Liver (tissue), 8 donors: ENCODE measurements at regions not wholly inside any gene's neighbourhood (a gene's known extent, or its start where the extent isn't known, plus 50 kb on each side); places are given as distances from the start of the nearest gene placed in this dataset.

Experiments used
- DNase-seq: peaks from one replicate; pipeline ENCODE4 v3.0.0-alpha.2; 2017; ENCODE audit warnings: low spot score
- H3K27ac ChIP-seq, 2 donors: one replicate each; pipeline ENCODE4 v1.7.0; 2013; ENCODE audit warnings: inconsistent platforms in 2 of 2, low read length in 2 of 2, control low read depth in 1 of 2, low read depth in 1 of 2, mild to moderate bottlenecking in 1 of 2
- H3K27me3 ChIP-seq, 4 donors: one replicate each; pipeline versions ENCODE4 v1.6.1 to v1.7.0; 2013; ENCODE audit warnings: low read length in 3 of 4, inconsistent platforms in 1 of 4, mild to moderate bottlenecking in 1 of 4, moderate library complexity in 1 of 4; ENCODE audit not compliant: control insufficient read depth in 4 of 4, insufficient read depth in 4 of 4
- H3K36me3 ChIP-seq, 4 donors: one replicate each; pipeline versions ENCODE4 v1.6.1 to v1.7.0; 2013; ENCODE audit warnings: low read length in 3 of 4, mild to moderate bottlenecking in 3 of 4, low read depth in 1 of 4, moderate library complexity in 1 of 4; ENCODE audit not compliant: control insufficient read depth in 4 of 4, insufficient read depth in 3 of 4
- H3K4me1 ChIP-seq, 4 donors: one replicate each; pipeline versions ENCODE4 v1.6.1 to v1.7.0; 2013; ENCODE audit warnings: low read length in 3 of 4, mild to moderate bottlenecking in 3 of 4, moderate library complexity in 1 of 4; ENCODE audit not compliant: control insufficient read depth in 4 of 4, insufficient read depth in 4 of 4
- H3K4me3 ChIP-seq, 3 donors: one replicate each; pipeline versions ENCODE4 v1.6.1 to v1.7.0; 2013; ENCODE audit warnings: low read length in 3 of 3, control low read depth in 1 of 3, low read depth in 1 of 3, mild to moderate bottlenecking in 1 of 3
- H3K9ac ChIP-seq, 2 donors: one replicate each; pipeline ENCODE4 v1.7.0; 2013; ENCODE audit warnings: low read length in 2 of 2, mild to moderate bottlenecking in 2 of 2, moderate library complexity in 2 of 2, control low read depth in 1 of 2, low read depth in 1 of 2
- H3K9me3 ChIP-seq, 4 donors: one replicate each; pipeline versions ENCODE4 v1.6.1 to v1.7.0; 2013; ENCODE audit warnings: low read length in 3 of 4; ENCODE audit not compliant: control insufficient read depth in 4 of 4
- EGR1 ChIP-seq, 2 donors: IDR thresholded peaks; 2 replicates each; pipeline ENCODE4 v1.6.1; 2016 to 2018; ENCODE audit warnings: antibody characterized with exemption in 2 of 2, low read depth in 2 of 2
- FOXA1 ChIP-seq: IDR thresholded peaks from 2 replicates; pipeline ENCODE4 v1.6.1; 2016; ENCODE audit warnings: antibody characterized with exemption
- FOXA2 ChIP-seq: IDR thresholded peaks from 2 replicates; pipeline ENCODE4 v1.6.1; 2016; ENCODE audit warnings: antibody characterized with exemption
- GABPA ChIP-seq, 2 donors: IDR thresholded peaks in 1 of 2; conservative IDR thresholded peaks in 1 of 2; 2 replicates each; pipeline ENCODE4 v1.6.1; 2016; ENCODE audit warnings: antibody characterized with exemption in 2 of 2, mild to moderate bottlenecking in 1 of 2, moderate library complexity in 1 of 2
- HNF4A ChIP-seq, 2 donors: conservative IDR thresholded peaks; 2 replicates each; pipeline ENCODE4 v1.6.1; 2016; ENCODE audit warnings: antibody characterized with exemption in 2 of 2, mild to moderate bottlenecking in 2 of 2
- HNF4G ChIP-seq: IDR thresholded peaks from 2 replicates; pipeline ENCODE4 v1.6.1; 2016; ENCODE audit warnings: antibody characterized with exemption
- JUND ChIP-seq, 2 donors: IDR thresholded peaks; 2 replicates each; pipeline ENCODE4 v1.6.1; 2016; ENCODE audit warnings: antibody characterized with exemption in 2 of 2
- NR2F2 ChIP-seq: IDR thresholded peaks from 2 replicates; pipeline ENCODE4 v1.6.1; 2016; ENCODE audit warnings: antibody characterized with exemption
- RAD21 ChIP-seq, 2 donors: IDR thresholded peaks; 2 replicates each; pipeline ENCODE4 v1.6.1; 2016; ENCODE audit warnings: antibody characterized with exemption in 2 of 2, mild to moderate bottlenecking in 2 of 2
- RXRA ChIP-seq, 2 donors: IDR thresholded peaks; 2 replicates each; pipeline ENCODE4 v1.6.1; 2017 to 2018; ENCODE audit warnings: antibody characterized with exemption in 2 of 2, mild to moderate bottlenecking in 1 of 2
- SP1 ChIP-seq: IDR thresholded peaks from 2 replicates; pipeline ENCODE4 v1.6.1; 2018; ENCODE audit warnings: antibody characterized with exemption, mild to moderate bottlenecking
- TAF1 ChIP-seq: conservative IDR thresholded peaks from 2 replicates; pipeline ENCODE4 v1.6.1; 2016; ENCODE audit warnings: antibody characterized with exemption, mild to moderate bottlenecking
- YY1 ChIP-seq: IDR thresholded peaks from 2 replicates; pipeline ENCODE4 v1.6.1; 2016; ENCODE audit warnings: antibody characterized with exemption, mild to moderate bottlenecking
- WGBS: extraction: QIAGEN DNeasy Blood & Tissue Kit; methylation state at CpG from one replicate; pipeline ENCODE4 v1.1.7; 2013; 5-methylcytosine and 5-hydroxymethylcytosine counted together
- TF ChIP-seq, protein P1 (sequence below): IDR thresholded peaks from 2 replicates; pipeline ENCODE4 v1.6.1; 2016; ENCODE audit warnings: antibody characterized with exemption, mild to moderate bottlenecking
- TF ChIP-seq, protein P2 (sequence below): IDR thresholded peaks from 2 replicates; pipeline ENCODE4 v1.6.1; 2016; ENCODE audit warnings: antibody characterized with exemption
- TF ChIP-seq, protein P3 (sequence below): IDR thresholded peaks from 2 replicates; pipeline ENCODE4 v1.6.1; 2016; ENCODE audit warnings: antibody characterized with exemption
- TF ChIP-seq, protein P4 (sequence below): IDR thresholded peaks from 2 replicates; pipeline ENCODE4 v1.6.1; 2016; ENCODE audit warnings: antibody characterized with exemption
- TF ChIP-seq, protein P5 (sequence below): fragments of 150-350 bp; IDR thresholded peaks from 2 replicates; pipeline ENCODE4 v1.5.1; 2017; ENCODE audit warnings: improper control_type of control experiment, low read depth, low read length; ENCODE audit not compliant: missing input control
- donor health status: healthy.
- donor health status: healthy.
- donor health status: healthy.
- donor health status: healthy.
- donor health status: healthy.

DNA sequence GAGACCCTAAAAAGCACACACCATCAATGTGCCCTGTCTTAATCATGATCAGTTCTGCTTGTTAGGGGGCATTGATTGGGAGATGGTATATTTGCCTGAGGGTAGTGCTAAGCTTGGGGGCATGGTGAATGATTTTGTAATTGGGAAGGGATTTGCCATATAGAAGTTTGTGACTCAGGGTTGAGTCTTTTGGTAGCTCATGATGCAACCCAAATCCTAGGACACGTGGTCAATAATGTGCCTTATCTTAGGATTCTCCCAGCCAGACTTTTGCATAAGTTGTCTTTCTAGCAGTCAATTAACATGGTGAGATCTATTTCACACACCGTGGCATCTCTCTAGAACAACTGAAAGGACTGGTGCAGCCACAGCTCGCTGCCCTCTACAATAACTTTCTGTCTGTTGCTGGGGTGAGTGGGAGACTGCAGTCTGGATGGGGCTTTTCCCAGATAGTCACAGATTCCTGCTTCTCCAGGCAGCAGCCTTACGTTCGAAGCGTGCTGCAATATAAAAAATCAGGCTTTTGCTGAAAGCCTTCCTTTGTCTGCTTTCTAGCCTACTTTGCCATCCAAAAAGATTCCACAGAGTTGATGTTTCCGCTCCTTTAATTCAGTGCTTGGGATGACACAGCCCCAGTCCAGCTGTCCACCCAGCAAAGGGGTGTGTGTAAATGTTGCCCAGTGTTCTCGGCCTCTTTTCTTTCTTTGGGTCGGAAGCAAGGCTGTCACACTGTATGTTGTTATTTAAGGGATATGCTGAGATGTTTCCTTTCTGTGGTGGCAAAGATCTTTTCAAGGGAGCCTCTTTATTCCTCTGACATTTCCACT lies 58.9 kb downstream of the ID4 start:
- no peaks in the 10 kb centered on the region for H3K4me1 ChIP-seq
- WGBS, result 81% methylated on average over 9 of the region's 9 CpGs
- no peak for DNase-seq
- H3K4me3 ChIP-seq, result no peak overlapping the region
- no peaks in the 10 kb centered on the region for H3K27me3 ChIP-seq
- no peaks in the 10 kb centered on the region for H3K36me3 ChIP-seq
- no peak overlapping the region for H3K9ac ChIP-seq
- no peak overlapping the region for H3K27ac ChIP-seq
- TF ChIP-seq FOXA2 (no peak), HNF4A (conservative IDR thresholded peaks at IDR 0.05) (no peak)
- no peaks in the 10 kb centered on the region for H3K9me3 ChIP-seq

DNA sequence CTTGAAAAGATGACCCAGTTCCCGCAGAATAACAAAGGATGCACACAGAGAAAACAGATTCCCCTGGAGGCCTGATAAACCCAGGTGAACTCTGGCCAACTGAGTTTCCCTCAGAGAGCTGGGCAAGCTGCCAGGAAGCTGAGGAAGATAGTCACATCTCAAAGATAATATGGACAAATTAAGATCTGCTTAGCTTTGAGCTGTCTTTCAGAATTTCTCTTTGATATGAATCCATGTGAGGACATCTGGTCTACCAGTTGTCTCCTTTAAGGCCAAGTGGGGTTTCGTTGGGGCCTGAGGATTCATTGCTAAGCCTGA lies 59.5 kb downstream of the ID4 start:
- Histone ChIP-seq H3K27me3 (no peaks in the 10 kb centered on the region), H3K36me3 (no peaks in the 10 kb centered on the region), H3K9me3 (no peaks in the 10 kb centered on the region), H3K4me3 (no peak overlapping the region), H3K9ac (no peak overlapping the region), H3K4me1 (no peaks in the 10 kb centered on the region), H3K27ac (no peak overlapping the region)
- TF ChIP-seq, protein P1, sequence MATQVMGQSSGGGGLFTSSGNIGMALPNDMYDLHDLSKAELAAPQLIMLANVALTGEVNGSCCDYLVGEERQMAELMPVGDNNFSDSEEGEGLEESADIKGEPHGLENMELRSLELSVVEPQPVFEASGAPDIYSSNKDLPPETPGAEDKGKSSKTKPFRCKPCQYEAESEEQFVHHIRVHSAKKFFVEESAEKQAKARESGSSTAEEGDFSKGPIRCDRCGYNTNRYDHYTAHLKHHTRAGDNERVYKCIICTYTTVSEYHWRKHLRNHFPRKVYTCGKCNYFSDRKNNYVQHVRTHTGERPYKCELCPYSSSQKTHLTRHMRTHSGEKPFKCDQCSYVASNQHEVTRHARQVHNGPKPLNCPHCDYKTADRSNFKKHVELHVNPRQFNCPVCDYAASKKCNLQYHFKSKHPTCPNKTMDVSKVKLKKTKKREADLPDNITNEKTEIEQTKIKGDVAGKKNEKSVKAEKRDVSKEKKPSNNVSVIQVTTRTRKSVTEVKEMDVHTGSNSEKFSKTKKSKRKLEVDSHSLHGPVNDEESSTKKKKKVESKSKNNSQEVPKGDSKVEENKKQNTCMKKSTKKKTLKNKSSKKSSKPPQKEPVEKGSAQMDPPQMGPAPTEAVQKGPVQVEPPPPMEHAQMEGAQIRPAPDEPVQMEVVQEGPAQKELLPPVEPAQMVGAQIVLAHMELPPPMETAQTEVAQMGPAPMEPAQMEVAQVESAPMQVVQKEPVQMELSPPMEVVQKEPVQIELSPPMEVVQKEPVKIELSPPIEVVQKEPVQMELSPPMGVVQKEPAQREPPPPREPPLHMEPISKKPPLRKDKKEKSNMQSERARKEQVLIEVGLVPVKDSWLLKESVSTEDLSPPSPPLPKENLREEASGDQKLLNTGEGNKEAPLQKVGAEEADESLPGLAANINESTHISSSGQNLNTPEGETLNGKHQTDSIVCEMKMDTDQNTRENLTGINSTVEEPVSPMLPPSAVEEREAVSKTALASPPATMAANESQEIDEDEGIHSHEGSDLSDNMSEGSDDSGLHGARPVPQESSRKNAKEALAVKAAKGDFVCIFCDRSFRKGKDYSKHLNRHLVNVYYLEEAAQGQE, result no peak
- TF ChIP-seq FOXA2, result no peak
- no peak for TF ChIP-seq YY1
- TF ChIP-seq FOXA1, result no peak
- TF ChIP-seq JUND (IDR thresholded peaks at IDR 0.05), result no peak
- TF ChIP-seq, protein P2, sequence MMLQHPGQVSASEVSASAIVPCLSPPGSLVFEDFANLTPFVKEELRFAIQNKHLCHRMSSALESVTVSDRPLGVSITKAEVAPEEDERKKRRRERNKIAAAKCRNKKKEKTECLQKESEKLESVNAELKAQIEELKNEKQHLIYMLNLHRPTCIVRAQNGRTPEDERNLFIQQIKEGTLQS, result no peak
- no peak for TF ChIP-seq RXRA (IDR thresholded peaks at IDR 0.05)
- TF ChIP-seq TAF1, result no peak
- TF ChIP-seq EGR1 (IDR thresholded peaks at IDR 0.05; ENCODE audit: low read depth in 2 of 2), result no peak
- TF ChIP-seq, protein P3, sequence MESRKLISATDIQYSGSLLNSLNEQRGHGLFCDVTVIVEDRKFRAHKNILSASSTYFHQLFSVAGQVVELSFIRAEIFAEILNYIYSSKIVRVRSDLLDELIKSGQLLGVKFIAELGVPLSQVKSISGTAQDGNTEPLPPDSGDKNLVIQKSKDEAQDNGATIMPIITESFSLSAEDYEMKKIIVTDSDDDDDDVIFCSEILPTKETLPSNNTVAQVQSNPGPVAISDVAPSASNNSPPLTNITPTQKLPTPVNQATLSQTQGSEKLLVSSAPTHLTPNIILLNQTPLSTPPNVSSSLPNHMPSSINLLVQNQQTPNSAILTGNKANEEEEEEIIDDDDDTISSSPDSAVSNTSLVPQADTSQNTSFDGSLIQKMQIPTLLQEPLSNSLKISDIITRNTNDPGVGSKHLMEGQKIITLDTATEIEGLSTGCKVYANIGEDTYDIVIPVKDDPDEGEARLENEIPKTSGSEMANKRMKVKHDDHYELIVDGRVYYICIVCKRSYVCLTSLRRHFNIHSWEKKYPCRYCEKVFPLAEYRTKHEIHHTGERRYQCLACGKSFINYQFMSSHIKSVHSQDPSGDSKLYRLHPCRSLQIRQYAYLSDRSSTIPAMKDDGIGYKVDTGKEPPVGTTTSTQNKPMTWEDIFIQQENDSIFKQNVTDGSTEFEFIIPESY, result no peak
- TF ChIP-seq SP1, result no peak
- no peak for TF ChIP-seq HNF4G
- TF ChIP-seq, protein P4, sequence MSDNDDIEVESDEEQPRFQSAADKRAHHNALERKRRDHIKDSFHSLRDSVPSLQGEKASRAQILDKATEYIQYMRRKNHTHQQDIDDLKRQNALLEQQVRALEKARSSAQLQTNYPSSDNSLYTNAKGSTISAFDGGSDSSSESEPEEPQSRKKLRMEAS, result no peak
- TF ChIP-seq GABPA (IDR thresholded peaks at IDR 0.05 in 1 of 2, conservative IDR thresholded peaks at IDR 0.05 in 1 of 2), result no peak
- TF ChIP-seq, protein P5, sequence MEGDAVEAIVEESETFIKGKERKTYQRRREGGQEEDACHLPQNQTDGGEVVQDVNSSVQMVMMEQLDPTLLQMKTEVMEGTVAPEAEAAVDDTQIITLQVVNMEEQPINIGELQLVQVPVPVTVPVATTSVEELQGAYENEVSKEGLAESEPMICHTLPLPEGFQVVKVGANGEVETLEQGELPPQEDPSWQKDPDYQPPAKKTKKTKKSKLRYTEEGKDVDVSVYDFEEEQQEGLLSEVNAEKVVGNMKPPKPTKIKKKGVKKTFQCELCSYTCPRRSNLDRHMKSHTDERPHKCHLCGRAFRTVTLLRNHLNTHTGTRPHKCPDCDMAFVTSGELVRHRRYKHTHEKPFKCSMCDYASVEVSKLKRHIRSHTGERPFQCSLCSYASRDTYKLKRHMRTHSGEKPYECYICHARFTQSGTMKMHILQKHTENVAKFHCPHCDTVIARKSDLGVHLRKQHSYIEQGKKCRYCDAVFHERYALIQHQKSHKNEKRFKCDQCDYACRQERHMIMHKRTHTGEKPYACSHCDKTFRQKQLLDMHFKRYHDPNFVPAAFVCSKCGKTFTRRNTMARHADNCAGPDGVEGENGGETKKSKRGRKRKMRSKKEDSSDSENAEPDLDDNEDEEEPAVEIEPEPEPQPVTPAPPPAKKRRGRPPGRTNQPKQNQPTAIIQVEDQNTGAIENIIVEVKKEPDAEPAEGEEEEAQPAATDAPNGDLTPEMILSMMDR, result no peak
- TF ChIP-seq NR2F2, result no peak
- TF ChIP-seq RAD21 (IDR thresholded peaks at IDR 0.05), result no peak
- no peak for TF ChIP-seq HNF4A (conservative IDR thresholded peaks at IDR 0.05)
- DNase-seq, result no peak
- 74% methylated on average over 2 of the region's 2 CpGs for WGBS
